Brain pericyte (primary cell): ENCODE measurements at regions not wholly inside any gene's neighbourhood (a gene's known extent, or its start where the extent isn't known, plus 50 kb on each side); places are given as distances from the start of the nearest gene placed in this dataset.

Experiments used
- DNase-seq: peaks from one replicate; pipeline ENCODE4 v3.0.0-alpha.2; 2012; ENCODE audit warnings: low read depth, low spot score

- DNase-seq: no peak
Measured at GRCh38 chr5:67425514-67425913, 228.9 kb upstream of the CD180 start.

- DNase-seq: no peak
Measured at GRCh38 chr5:67417839-67418238, 221.2 kb upstream of the CD180 start.

GRCh38 chr5:67416986-67417385, 220.4 kb upstream of the CD180 start:
- no peak for DNase-seq

DNA sequence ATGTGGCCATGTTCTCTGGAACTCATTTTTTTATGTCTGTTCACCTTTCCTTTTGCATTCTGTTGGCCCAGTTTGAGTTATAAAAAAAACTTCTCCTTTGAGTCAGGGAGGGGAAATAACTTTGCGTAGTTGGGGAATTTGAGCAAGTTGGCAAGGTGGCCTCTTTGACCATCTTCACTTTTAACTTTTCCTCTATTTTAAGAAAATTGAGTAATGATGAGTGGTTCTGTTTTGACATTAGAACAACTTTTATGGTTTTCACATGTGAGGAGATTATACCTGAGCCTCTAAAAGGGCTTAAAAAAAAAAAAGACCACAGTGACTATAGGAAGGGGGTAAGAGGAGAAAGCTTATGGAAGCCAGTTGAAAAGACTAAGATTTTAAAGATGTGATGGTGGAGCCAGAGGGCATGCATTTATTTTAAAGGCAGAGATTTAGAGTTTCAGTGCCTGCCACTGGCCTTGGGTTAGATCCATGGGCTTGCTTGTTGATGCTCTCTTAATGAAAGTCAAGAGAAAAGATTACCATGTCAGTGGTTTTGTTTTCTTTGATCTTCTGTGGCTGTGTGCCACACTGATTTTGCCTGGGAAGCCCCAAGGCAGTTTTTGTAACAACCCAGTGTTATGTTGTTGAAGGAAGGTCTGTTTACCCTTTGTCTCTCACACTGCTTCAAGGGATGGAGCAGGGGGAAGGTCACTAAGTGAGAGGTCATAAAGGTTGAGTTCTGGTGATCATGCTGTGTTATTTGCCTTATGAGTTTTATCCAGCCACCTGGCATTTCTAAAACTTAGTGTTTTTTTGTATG, 219.7 kb upstream of the CD180 start:
- DNase-seq: peak; percentile 44

- DNase-seq: no peak
Measured at GRCh38 chr5:67414712-67415111, 218.1 kb upstream of the CD180 start.

GRCh38 chr5:67413721-67414120, 217.1 kb upstream of the CD180 start:
- no peak for DNase-seq

DNA sequence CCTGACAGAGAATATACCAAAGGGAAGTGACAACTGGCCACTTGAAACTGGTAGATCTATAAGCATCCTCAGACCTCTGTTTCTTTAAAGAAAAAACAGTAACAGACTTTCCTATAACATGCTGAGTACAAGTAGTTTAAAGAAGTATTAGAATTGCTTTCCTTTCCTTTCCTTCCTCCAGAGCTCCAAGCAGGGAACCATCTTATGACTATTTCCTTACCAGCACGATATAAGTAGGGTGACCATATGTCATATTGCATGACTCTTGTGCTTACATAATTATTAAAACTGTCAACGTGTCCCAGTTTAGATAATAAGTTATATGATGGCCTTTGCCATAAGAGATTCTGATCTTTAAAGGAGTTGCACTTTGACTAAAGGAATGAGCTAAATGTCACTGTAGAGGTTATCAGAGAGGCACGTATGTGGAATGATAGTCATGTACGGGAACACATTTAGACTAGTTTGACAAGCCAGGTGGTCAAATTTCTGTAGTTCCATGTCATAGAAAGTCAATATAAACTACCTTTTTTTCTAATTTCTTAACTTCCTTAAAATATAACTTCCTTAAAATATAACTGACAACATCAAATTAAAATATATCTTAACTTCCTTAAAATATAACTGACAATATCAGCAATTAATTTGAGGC, 212.7 kb upstream of the CD180 start:
- no peak for DNase-seq

DNA sequence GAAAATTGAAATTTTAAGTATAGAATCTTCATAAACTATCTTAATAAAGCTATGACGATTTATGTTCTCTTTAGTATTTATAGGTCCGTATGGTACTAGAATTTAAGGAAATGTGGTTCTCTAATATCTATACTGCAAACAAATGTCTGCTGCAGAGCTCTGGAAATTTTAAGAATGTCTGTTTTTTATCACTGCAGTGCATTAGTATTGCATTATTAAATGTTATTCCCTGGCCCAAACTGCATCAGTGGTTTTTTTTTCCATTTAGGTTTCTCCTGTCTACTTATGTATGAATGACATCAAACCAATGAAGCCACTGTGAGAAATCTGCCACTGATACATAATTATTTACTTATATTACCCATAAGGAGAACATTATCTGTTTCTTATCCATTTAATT, 211.4 kb upstream of the CD180 start:
- no peak for DNase-seq

GRCh38 chr5:67405755-67406154, 209.2 kb upstream of the CD180 start:
- DNase-seq: no peak

GRCh38 chr5:67405101-67405364, 208.4 kb upstream of the CD180 start:
- no peak for DNase-seq

GRCh38 chr5:67404256-67405100, 207.9 kb upstream of the CD180 start:
- no peak for DNase-seq

- DNase-seq: no peak
Measured at GRCh38 chr5:67402526-67402925, 205.9 kb upstream of the CD180 start.

DNA sequence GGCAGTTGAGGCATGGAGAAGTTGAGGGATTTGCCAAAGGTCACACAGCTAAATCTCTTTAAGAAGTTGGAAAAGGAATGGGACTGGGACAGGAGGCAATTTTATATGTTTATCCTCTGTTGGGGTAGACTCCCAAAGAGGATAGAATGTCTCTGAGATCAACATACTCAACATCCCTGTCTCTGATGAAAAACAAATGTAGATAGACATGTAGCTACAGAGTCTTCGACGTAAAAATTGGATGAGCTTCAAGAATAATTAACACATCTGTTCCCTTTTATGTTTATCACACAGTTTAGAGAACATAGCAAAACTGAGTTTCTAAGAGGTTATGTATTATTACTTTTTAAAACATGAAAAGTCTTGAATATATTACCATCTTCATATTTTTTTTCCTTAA, 204.6 kb upstream of the CD180 start:
- DNase-seq: no peak

DNA sequence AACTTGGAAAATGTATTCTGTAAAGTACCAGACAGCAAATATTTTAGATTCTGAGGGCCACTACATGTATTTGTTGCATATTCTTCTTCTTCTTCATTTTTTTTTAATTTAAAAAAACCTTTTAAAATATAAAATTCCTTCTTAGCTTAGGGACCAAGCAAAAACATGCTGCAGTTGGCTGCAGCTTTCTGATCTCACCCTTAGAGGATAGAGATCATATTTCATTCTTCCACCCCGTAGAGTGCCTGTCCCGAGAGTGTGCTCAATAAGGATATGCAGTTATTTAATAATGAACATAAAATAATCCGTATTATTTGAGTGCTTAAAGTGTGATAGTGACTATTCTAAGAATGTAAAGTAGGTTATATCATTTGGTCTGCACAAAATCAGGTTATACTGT, 204.2 kb upstream of the CD180 start:
- DNase-seq: no peak

DNA sequence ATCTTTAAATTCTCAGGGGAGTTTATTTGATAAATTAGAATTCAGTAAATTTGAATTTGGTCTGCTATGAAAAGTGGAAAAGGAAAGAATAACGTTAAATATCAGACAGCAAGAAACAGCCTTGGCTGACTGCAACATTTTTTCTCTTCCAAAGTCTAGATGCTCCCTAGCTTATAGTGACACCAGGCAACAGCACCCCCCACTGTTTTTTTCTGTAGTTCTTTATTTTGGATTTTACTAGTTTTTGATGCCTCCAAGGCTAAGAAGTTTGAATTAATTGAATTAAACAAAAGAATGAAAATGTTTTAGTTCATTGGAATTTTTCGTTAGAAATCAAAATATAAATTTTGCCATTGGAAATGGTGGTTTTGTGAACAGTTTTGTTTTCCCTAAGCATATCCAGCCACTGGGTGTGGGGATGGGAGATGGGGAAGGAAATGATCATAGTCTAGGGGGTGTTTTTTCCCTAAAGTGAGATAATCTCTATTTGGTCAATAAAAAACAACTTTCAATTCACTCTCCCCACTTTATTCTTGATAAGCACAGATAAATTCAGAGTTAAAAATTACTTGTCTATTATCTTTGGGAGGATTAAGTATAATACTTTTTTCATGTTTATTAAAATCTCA, 199.3 kb upstream of the CD180 start:
- no peak for DNase-seq

- no peak for DNase-seq
Measured at GRCh38 chr5:67393211-67393610, 196.6 kb upstream of the CD180 start.

- DNase-seq: no peak
Measured at GRCh38 chr5:67390935-67391334, 194.3 kb upstream of the CD180 start.

DNA sequence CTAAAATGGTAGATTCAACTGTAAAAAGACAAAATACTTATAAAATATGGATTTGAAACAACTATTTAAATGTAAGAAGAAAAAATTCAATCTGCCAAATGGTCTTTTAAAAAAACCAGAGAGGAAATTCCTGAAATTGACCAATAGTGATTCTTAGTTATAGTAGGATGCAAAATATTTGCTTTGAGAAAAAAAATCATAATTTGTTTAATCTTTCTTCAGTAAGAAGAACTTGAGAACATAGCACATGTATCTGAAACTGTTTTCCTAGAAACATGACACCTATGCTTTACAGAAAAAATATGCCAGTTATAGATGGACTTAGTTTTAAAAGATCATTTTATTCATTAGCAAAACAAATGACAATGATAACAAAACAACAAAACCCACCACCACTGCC, 186.9 kb upstream of the CD180 start:
- no peak for DNase-seq

DNA sequence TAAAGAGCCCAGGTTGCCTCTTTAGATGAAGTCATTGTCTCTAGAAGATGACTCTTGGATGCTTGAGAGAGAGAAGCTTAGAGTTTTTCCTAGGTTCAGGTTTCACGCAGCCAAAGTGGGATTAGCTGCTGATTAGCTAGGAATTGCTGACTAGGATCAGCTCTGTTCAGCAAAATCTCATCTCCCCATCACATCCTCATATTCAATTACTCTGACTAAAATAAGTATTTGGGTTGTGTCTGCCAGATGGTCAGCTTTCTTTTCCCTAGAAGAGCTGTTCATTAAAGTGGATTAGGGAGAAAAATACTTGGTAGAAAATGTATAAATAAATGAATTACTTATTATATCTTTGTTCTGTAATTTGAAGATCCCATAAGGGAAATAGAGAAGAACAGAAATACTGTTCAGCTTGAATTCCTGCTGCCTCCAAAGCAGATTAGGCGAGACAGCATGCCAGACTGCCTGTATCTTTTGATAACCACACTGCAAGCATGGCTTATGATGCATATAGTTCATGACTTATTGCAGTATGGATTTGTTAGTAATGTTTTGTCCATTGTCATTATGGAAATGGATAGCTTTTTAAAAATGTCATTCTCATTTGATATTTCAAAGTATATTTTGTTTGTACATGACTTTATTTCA, 184.8 kb upstream of the CD180 start:
- DNase-seq: no peak

GRCh38 chr5:67380431-67380830, 183.8 kb upstream of the CD180 start:
- DNase-seq: no peak

DNA sequence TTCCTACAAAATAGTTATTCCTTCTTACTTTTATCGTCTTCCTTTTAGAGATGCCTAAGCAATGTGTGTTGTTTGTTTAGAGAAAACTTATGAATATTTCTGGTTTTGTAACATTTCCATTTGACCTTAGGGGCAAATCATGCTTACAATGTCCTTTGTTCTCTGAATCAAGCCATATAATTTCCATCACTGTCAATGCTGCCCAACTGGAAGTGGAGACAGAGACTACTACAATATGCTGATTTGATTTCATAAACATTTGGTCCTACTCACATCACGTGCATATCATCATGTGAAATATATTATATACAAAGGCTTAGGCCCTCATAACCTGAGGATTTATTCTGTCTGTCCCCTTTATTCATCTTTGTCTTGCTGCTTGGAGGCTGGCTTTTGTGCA, 183.2 kb upstream of the CD180 start:
- DNase-seq: no peak

DNA sequence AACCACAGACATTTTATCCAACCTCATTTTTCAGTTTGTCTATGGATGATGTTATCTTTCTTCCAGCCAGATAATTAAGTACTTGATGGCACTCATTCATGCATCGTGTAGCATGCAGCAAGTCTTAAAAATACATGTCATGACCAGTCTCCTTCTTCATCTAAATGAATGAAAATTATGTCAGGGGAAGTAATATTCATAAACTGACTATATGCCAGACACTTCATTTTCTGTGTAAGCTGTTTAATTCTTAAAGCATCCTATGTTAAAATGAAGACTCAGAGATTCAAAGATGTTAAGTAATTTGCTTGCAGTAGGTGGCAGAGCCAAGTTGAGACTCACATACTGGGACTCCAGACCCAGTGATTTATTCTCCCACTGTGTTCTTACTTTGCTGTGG, 181.7 kb upstream of the CD180 start:
- DNase-seq: no peak
